Stimulated activated CD4-positive, alpha-beta T cell treated with anti-CD3 and anti-CD28 coated beads, TNF-alpha, amount 100 ng/mL, for 24 hours (primary cell): ENCODE measurements at regions not wholly inside any gene's neighbourhood (a gene's known extent, or its start where the extent isn't known, plus 50 kb on each side); places are given as distances from the start of the nearest gene placed in this dataset.

ENCODE experiments used
- DNase-seq, 3 experiments: peaks; one replicate each; pipeline ENCODE4 v3.0.0-alpha.2; 2020; ENCODE audit warnings: low read depth in 3 of 3

- DNase-seq: no peak
Measured at GRCh38 chr5:144979516-144980264, 809.0 kb downstream of the KCTD16 start.

- no peak for DNase-seq
Measured at GRCh38 chr5:144972317-144972716, 801.6 kb downstream of the KCTD16 start.

- DNase-seq: no peak
Measured at GRCh38 chr5:144971108-144971850, 800.6 kb downstream of the KCTD16 start.

GRCh38 chr5:144960296-144960695 is 789.6 kb downstream of the KCTD16 start:
- DNase-seq: no peak

GRCh38 chr5:144958002-144958401 is 787.3 kb downstream of the KCTD16 start:
- no peak for DNase-seq

GRCh38 chr5:144950996-144951395 is 780.3 kb downstream of the KCTD16 start:
- DNase-seq: no peak

GRCh38 chr5:144947023-144947422 is 776.4 kb downstream of the KCTD16 start:
- DNase-seq: no peak

- no peak for DNase-seq
Measured at GRCh38 chr5:144945503-144945902, 774.8 kb downstream of the KCTD16 start.

GRCh38 chr5:144944936-144945335 is 774.3 kb downstream of the KCTD16 start:
- no peak for DNase-seq

GRCh38 chr5:144941004-144941403 is 770.3 kb downstream of the KCTD16 start:
- DNase-seq: no peak

GRCh38 chr5:144918371-144918770 is 747.7 kb downstream of the KCTD16 start:
- DNase-seq: no peak

GRCh38 chr5:144915452-144915851 is 744.8 kb downstream of the KCTD16 start:
- DNase-seq: no peak

GRCh38 chr5:144913661-144914060 is 743.0 kb downstream of the KCTD16 start:
- DNase-seq: no peak

GRCh38 chr5:144896473-144896872 is 725.8 kb downstream of the KCTD16 start:
- no peak for DNase-seq

- DNase-seq: no peak
Measured at GRCh38 chr5:144886668-144887067, 716.0 kb downstream of the KCTD16 start.

GRCh38 chr5:144882739-144883283 is 712.1 kb downstream of the KCTD16 start:
- DNase-seq: no peak

GRCh38 chr5:144880513-144880912 is 709.8 kb downstream of the KCTD16 start:
- no peak for DNase-seq

- DNase-seq: no peak
Measured at GRCh38 chr5:144876990-144877389, 706.3 kb downstream of the KCTD16 start.

- DNase-seq: no peak
Measured at GRCh38 chr5:144873076-144873475, 702.4 kb downstream of the KCTD16 start.

- DNase-seq: no peak
Measured at GRCh38 chr5:144864118-144864517, 693.4 kb downstream of the KCTD16 start.

GRCh38 chr5:144857454-144857853 is 686.8 kb downstream of the KCTD16 start:
- DNase-seq: no peak

GRCh38 chr5:144844086-144844485 is 673.4 kb downstream of the KCTD16 start:
- DNase-seq: no peak

- DNase-seq: no peak
Measured at GRCh38 chr5:144832416-144832815, 661.7 kb downstream of the KCTD16 start.
